IPS-NIHi7 (cell line): ENCODE measurements at regions not wholly inside any gene's neighbourhood (a gene's known extent, or its start where the extent isn't known, plus 50 kb on each side); places are given as distances from the start of the nearest gene placed in this dataset.
A peak's percentile ranks its signal among the peaks of the same experiment; 100 is the strongest.

Experiments used
- DNase-seq: peaks from one replicate; pipeline ENCODE4 v3.0.0; 2012; ENCODE audit warnings: mixed read lengths; ENCODE audit errors: extremely low spot score

DNA sequence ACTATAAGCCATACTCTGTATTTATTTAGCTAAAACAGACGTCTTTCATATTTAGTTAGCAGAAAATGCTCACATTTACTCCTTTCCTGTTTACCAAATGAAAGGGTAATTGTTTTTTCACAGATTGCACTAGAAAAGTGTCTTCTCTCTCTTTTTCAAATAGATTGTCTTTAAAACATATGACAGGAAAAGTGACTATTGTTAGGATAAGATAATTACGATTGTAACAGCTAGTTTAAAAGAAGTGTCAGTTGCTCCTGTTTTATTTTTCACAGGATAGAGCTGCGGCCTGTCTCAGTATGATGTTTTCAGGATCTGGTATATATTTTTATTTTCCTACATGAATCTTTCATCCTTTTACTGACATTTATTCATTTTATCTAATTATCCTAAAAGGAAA is 353.5 kb downstream of the FBXO8 start:
- DNase-seq: no peak

GRCh38 chr4:173924561-173924960 is 358.9 kb downstream of the FBXO8 start:
- DNase-seq: no peak

- DNase-seq: no peak
Observed at GRCh38 chr4:173919861-173920260, 363.6 kb downstream of the FBXO8 start.

DNA sequence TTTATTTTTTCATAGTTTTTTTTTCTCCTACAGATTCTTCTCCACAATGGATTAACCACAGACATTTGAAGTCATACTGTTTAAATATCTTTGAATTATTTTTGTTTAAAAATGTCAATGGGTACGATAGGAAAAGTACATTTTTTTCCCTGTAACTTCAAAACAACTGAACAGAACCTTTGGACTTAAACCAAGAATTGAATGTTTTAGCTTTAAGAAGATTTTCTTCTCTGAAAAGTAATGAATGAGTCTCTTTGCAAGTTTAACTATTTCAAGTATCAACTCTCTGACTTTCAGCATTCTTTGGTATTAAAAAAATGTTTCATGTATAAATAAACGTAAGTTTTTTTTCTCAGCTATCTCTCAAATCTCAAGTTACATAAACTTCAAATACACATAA is 364.3 kb downstream of the FBXO8 start:
- DNase-seq: no peak

DNA sequence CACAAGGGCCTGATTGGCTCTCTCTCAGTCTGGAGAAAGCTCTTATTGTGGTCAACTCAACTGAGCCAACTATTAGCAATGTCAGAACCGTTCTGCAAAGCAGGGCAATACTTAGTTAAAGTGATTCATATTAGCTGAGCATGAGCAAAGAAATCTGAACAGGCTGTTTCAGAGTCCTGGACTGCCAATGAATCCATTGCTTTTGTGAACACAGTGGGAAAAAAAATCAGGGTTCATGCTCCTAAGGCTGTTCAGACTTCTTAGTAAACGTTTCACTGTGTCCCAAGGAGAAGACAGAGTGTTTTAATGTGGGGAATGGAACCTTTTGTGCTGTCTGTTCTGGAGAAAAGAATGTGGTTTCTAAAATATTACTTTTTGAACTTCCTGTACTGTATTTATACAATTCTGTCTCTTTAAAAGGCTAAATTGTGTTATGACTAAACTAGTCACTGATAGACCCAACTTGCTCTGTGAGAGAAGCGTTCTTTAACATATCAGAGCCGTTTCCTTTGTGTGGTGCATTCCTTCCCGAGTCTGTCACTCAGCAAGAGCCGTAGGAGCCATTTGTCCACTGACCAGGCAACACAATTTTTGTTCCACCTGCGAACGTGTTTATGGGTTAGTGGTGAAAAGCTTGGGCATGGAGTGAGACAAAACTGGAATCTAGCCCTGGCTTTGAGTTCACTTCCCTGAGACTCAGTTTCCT is 366.1 kb downstream of the FBXO8 start:
- DNase-seq: peak; percentile 16

- DNase-seq: no peak
Observed at GRCh38 chr4:173913496-173913895, 370.0 kb downstream of the FBXO8 start.

GRCh38 chr4:173912384-173912783 is 371.1 kb downstream of the FBXO8 start:
- DNase-seq: no peak

DNA sequence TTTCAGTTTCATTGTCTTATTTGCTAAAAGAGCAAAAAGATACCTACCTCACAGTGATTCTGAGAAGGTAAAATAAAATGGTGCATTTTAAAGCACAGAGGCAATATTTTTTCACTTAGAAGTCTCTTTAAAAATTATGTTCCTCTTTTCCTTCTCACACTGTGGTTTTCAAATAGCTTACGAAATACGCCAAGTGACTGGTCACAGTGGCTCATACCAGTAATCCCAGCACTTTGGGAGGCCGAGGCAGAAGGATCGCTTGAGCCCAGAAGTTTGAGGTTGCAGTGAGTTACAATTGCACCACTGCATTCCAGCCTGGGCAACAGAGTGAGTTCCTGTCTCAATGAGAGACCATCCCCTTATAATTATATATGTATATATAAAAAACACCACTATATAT is 372.6 kb downstream of the FBXO8 start:
- no peak for DNase-seq

DNA sequence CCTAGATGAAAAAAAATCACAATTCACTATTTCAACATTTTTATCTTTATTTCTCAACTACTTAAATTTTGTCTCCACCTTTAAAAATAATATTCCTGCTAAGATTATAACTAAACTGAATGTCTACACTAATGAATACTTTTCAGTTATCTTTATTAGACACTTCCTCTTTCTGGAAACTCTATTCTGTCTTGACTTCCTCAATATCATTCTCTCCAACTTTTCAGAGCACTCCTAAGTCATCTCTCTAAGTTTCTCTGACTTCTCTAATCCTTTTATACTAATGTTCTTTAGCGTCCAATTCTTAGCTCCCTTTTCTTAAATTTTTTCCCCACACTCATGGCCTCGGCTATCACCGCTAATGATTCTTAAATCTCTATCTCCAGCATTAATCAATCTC is 374.2 kb downstream of the FBXO8 start:
- no peak for DNase-seq

DNA sequence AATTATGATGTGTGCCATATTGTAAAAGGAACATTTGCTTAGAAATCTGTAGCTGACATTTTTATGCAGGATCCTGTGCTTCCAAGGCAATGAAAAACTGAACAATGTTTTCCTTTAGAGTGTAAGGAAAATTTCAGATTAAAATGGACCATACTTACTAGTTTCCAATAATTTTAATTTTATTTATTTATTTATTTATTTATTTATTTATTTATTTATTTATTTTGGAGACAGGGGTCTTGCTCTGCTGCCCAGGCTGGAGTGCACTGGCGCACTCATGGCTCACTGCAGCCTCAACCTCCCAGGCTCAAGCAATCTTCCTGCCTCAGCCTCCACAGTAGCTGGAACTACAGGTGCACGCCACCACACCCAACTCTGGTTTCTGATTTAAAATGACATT is 369.8 kb upstream of the HAND2 start:
- DNase-seq: no peak

GRCh38 chr4:173891072-173891471 is 361.0 kb upstream of the HAND2 start:
- DNase-seq: no peak

DNA sequence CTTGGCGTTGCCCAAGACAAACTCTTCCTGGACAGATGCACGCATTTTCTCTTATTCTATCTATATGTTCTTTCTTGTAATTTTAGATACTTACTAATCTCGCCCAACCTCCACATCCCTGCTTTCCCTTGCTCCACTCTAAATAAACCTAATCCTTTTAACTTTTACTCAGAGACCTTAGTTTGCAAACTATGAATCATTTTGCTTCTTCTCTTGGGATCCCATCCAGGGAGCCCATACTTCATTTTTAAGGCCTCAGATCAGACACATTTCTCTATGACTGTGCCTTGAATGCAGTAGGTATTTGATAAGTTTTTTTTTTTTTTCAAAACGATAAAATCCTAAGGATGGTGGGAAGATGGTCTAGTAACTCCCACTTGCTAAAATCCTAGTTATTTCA is 353.8 kb upstream of the HAND2 start:
- no peak for DNase-seq

DNA sequence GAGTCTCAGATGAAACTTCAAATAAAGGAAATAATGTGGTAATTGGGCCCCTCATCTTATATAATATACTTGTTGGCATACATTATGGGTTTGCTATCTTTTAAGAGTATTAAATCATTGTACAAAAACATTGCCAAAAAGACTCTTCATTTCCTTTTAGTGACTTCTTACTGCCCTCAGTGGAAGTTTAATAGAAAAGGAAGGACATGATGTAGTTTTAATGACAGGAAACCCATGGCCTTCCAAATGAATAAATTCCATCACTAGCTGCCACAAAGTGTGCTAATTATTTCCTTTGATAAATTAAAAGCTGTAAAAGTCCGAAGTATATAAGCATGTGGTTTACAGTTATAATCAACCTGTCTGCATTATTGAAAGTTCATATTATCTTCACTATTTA is 350.9 kb upstream of the HAND2 start:
- no peak for DNase-seq

DNA sequence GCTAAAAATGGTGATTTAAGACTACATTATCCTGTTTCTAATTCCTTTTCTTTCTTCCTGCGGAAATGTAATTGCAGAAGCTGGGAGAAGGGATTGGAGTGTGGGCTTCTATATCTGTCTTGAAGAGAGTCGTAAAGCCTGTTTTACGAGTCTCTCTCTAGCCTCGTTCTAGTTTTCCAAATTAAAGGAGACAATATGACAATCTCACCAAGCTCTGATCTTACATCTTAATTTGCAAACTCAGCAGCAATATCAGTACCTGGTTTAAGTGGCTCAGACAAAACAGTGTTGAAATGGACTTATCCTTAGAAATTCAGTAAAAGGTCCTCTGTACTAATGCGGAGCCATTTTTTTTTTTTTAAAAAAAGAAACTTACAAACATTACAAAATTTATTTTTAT is 349.5 kb upstream of the HAND2 start:
- no peak for DNase-seq

DNA sequence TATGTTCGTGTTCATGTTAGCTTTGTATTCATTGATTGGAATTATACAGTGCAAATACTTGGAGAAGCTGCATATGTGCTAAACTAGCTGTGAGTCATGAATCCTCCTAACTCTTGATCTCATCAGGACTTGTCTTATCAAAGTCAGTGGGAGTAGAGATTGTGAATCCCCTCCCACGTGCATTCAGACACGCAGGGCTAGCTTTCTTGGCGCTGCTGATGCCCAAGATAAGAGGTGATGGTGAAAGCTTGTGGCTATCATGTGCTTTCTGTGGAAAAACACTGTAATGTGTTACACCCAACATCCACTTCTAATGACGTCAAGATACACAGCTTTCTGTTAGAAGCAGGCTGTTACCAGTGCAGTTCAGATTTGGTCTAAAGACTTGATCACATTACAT is 348.7 kb upstream of the HAND2 start:
- DNase-seq: peak; percentile 10

DNA sequence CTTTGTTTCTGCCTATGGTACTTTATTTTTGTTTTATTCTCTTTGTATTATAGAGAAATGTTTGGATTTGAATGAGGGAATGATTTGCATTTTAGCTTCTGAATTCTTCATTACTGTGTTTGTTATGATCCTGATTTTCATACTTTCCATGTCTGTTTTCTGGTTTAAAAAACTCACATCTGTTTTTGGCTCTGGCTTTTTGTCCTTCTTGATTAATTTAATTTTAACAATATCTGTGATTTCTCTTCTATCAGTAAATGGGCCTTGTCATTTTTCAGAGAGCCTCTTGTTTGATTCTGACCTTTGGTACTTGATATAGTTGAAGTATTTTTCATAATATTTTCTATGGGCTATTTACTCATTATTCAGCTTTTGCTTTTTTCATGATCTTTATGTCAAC is 341.6 kb upstream of the HAND2 start:
- DNase-seq: no peak

DNA sequence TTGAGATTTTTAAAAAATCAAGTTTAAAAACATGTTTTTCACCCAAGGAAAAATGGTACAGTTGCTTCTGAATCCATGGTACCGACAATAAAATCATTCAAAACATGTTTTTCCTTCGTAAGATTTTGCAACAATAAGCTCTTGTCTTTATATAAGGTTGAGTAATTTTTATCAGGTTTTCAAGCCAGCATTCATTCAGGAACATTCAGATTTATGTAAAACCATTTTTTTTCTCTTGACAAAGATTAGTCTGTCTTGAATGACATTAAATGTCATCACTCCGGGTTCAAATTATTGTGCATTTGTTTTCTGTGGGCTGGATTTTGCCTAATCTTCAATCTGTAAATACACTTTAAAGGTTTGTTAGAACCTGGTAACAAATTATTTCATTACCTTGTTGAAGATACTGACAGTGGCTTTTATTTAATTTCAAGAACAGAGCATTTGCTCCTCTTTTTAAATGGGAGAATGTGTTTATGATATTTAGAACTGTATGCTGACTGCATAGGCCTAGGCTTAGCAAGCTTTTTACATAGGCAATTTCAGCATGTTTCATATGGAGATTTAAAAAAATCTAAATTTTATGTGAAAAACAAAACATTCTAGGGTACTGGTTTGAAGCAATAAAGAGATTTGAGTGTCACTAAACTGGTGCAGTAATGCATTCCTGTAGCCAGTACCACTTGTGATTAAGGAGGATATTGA is 336.4 kb upstream of the HAND2 start:
- DNase-seq: no peak

- DNase-seq: no peak
Observed at GRCh38 chr4:173862754-173863153, 332.7 kb upstream of the HAND2 start.

GRCh38 chr4:173860094-173860493 is 330.1 kb upstream of the HAND2 start:
- no peak for DNase-seq

- DNase-seq: no peak
Observed at GRCh38 chr4:173859091-173859713, 329.2 kb upstream of the HAND2 start.

DNA sequence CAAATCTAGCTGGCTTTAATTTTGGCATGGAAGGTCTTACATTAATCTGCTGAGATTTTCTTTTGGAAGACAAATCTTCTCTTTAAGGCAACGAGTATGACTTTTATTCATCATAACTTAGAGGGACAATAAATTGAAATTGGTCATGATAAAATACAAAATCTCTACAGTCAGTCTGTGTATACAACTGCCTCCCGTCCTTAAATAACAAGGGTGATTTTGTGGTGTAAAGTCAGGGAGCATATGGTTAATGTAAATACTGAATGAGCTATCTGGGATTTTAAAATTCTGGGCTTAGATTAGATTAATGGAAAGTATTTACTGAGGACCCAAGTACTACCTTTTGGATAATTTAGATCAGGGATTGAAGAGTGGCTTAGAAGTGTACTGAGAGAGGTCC is 328.4 kb upstream of the HAND2 start:
- DNase-seq: no peak

- DNase-seq: no peak
Observed at GRCh38 chr4:173857828-173858227, 327.8 kb upstream of the HAND2 start.

DNA sequence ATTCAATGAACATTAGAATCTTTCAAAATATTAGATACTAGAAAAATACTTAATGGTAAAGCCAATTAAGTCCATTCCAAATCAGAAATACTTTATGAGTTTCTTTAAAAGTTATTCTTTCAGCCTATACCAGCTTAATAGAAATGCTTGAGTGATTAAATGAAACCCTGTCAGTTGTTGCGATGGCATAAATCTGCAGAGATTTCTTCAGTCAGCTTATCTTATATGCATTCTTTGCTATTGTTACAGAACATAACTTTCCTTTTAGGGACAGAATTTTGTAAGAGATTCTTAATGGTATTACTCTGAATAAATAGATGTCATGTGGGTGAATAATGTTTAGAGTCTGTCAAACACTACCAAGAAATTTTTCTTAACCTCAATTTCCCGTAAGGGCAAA is 325.0 kb upstream of the HAND2 start:
- no peak for DNase-seq
